NT2/D1 (cell line): ENCODE measurements at regions not wholly inside any gene's neighbourhood (a gene's known extent, or its start where the extent isn't known, plus 50 kb on each side); places are given as distances from the start of the nearest gene placed in this dataset.

Experiments used
- DNase-seq: peaks from one replicate; pipeline ENCODE4 v3.0.0-alpha.2; 2011; ENCODE audit warnings: low read depth, low spot score
- H3K27me3 ChIP-seq: 2 replicates; pipeline ENCODE4 v1.6.0; 2011; ENCODE audit warnings: mild to moderate bottlenecking; ENCODE audit not compliant: insufficient read length, insufficient read depth
- H3K36me3 ChIP-seq: 2 replicates; pipeline ENCODE4 v1.6.1; 2011; ENCODE audit warnings: mild to moderate bottlenecking, low read length, mixed read lengths; ENCODE audit not compliant: insufficient read depth, insufficient read length
- H3K4me1 ChIP-seq: 2 replicates; pipeline ENCODE4 v1.5.1; 2011; ENCODE audit not compliant: insufficient read depth, insufficient read length
- H3K4me3 ChIP-seq: 2 replicates; pipeline ENCODE4 v1.5.1; 2011; ENCODE audit warnings: low read depth; ENCODE audit not compliant: insufficient read length
- H3K9ac ChIP-seq: 2 replicates; pipeline ENCODE4 v1.6.0; 2011; ENCODE audit warnings: low read depth; ENCODE audit not compliant: insufficient read length
- H3K9me3 ChIP-seq: 2 replicates; pipeline ENCODE4 v1.5.1; 2011; ENCODE audit warnings: mild to moderate bottlenecking, low read length; ENCODE audit not compliant: insufficient read depth
- SUZ12 ChIP-seq: IDR thresholded peaks from 2 replicates; pipeline ENCODE4 v1.6.1; 2011; ENCODE audit not compliant: insufficient read length, insufficient read depth; ENCODE audit errors: extremely low read depth
- YY1 ChIP-seq: IDR thresholded peaks from 2 replicates; pipeline ENCODE4 v1.6.1; 2011; ENCODE audit not compliant: insufficient read length, insufficient read depth
- ZNF274 ChIP-seq: IDR thresholded peaks from 2 replicates; pipeline ENCODE4 v1.6.1; 2011; ENCODE audit warnings: mild to moderate bottlenecking, low read depth, low read length

- Histone ChIP-seq H3K36me3 (no peaks in the 10 kb centered on the region), H3K4me3 (no peak overlapping the region), H3K9ac (no peak overlapping the region), H3K27me3 (no peaks in the 10 kb centered on the region), H3K4me1 (peaks cover 4% of the 10 kb centered on the region), H3K9me3 (no peaks in the 10 kb centered on the region; the same call in 1 of the 2 replicates)
- no peak for DNase-seq
- no peak for TF ChIP-seq ZNF274
- TF ChIP-seq YY1, result no peak
- no peak for TF ChIP-seq SUZ12
Observed at GRCh38 chr7:1311406-1312135, 78.9 kb downstream of the UNCX start.

- DNase-seq, result peak; percentile 35
- no peak overlapping the region for H3K4me3 ChIP-seq
- TF ChIP-seq YY1 (no peak), ZNF274 (no peak), SUZ12 (no peak)
- H3K4me1 ChIP-seq, result peaks cover 4% of the 10 kb centered on the region
- H3K9ac ChIP-seq, result no peak overlapping the region
- no peaks in the 10 kb centered on the region; the same call in 1 of the 2 replicates for H3K9me3 ChIP-seq
- H3K27me3 ChIP-seq, result no peaks in the 10 kb centered on the region
- H3K36me3 ChIP-seq, result no peaks in the 10 kb centered on the region
Observed at GRCh38 chr7:1312136-1313070, 79.7 kb downstream of the UNCX start.

GRCh38 chr7:1313613-1314012, 80.9 kb downstream of the UNCX start:
- no peak overlapping the region for H3K4me3 ChIP-seq
- no peak for TF ChIP-seq SUZ12
- no peak for TF ChIP-seq YY1
- TF ChIP-seq ZNF274, result no peak
- no peaks in the 10 kb centered on the region; the same call in 1 of the 2 replicates for H3K9me3 ChIP-seq
- no peak for DNase-seq
- no peaks in the 10 kb centered on the region for H3K27me3 ChIP-seq
- H3K9ac ChIP-seq, result peak overlapping the region; percentile 61
- peaks cover 4% of the 10 kb centered on the region for H3K4me1 ChIP-seq
- H3K36me3 ChIP-seq, result no peaks in the 10 kb centered on the region

GRCh38 chr7:1314021-1314907, 81.6 kb downstream of the UNCX start:
- H3K9me3 ChIP-seq, result no peaks in the 10 kb centered on the region; the same call in 1 of the 2 replicates
- no peaks in the 10 kb centered on the region for H3K36me3 ChIP-seq
- TF ChIP-seq ZNF274 (no peak), SUZ12 (no peak), YY1 (no peak)
- H3K4me3 ChIP-seq, result no peak overlapping the region
- H3K27me3 ChIP-seq, result no peaks in the 10 kb centered on the region
- DNase-seq, result no peak
- peaks cover 4% of the 10 kb centered on the region for H3K4me1 ChIP-seq
- peak overlapping the region; percentile 61 for H3K9ac ChIP-seq

GRCh38 chr7:1314908-1315450, 82.3 kb downstream of the UNCX start:
- H3K27me3 ChIP-seq, result no peaks in the 10 kb centered on the region
- TF ChIP-seq SUZ12 (no peak), YY1 (no peak), ZNF274 (no peak)

GRCh38 chr7:1316086-1316485, 83.4 kb downstream of the UNCX start:
- no peak overlapping the region for H3K4me3 ChIP-seq
- H3K9ac ChIP-seq, result no peak overlapping the region
- no peaks in the 10 kb centered on the region for H3K36me3 ChIP-seq
- TF ChIP-seq ZNF274 (no peak), YY1 (no peak), SUZ12 (no peak)
- no peaks in the 10 kb centered on the region for H3K27me3 ChIP-seq
- no peaks in the 10 kb centered on the region; the same call in 1 of the 2 replicates for H3K9me3 ChIP-seq
- H3K4me1 ChIP-seq, result peaks cover 10% of the 10 kb centered on the region
- DNase-seq, result no peak

More at GRCh38 chr7:1314908-1315450, 82.3 kb downstream of the UNCX start:
- Histone ChIP-seq H3K4me1 (peaks cover 4% of the 10 kb centered on the region), H3K4me3 (no peak overlapping the region), H3K36me3 (no peaks in the 10 kb centered on the region), H3K9ac (no peak overlapping the region), H3K9me3 (no peaks in the 10 kb centered on the region; the same call in 1 of the 2 replicates)
- no peak for DNase-seq
